ENCODE measurements at regions not wholly inside any gene's neighbourhood (a gene's known extent, or its start where the extent isn't known, plus 50 kb on each side); places are given as distances from the start of the nearest gene placed in this dataset.
"Not testable (repeated sequence)": the region's sequence is repeated elsewhere in the genome, so short reads cannot be mapped to it uniquely, and the experiment has no call there.

- H3K4me3 Mint-ChIP-seq, H3K36me3 Mint-ChIP-seq, H3K9me3 Mint-ChIP-seq, H3K4me1 Mint-ChIP-seq, POLR2A ChIA-PET, ATAC-seq, H3K27ac Mint-ChIP-seq: not testable (repeated sequence)
- H3K27me3 Mint-ChIP-seq: peaks cover 5 to 41% (median 24%) of the 10 kb centered on the region in 5 donors
- DNase-seq: peak in 1 of 10 donors; percentile 3
These were observed 117.3 kb upstream of the ZNF469 start for GRCh38 chr16:88265286-88265938.

GRCh38 chr16:88266036-88266435 is 116.7 kb upstream of the ZNF469 start:
- POLR2A ChIA-PET, H3K9me3 Mint-ChIP-seq, H3K36me3 Mint-ChIP-seq, H3K4me1 Mint-ChIP-seq, H3K27ac Mint-ChIP-seq, ATAC-seq, DNase-seq: not testable (repeated sequence)
- H3K27me3 Mint-ChIP-seq: peaks cover 2 to 38% (median 22%) of the 10 kb centered on the region in 5 donors
- peak overlapping the region in 1 of 10 donors; percentile 12 for H3K4me3 Mint-ChIP-seq

- not testable (repeated sequence) for ATAC-seq, DNase-seq
- POLR2A ChIA-PET: interaction anchor here (0.6 kb wide), 1 partner anchor 16 kb away, joined by 3 read pairs; no protein-coding TSS in a partner anchor
These were observed 115.7 kb upstream of the ZNF469 start for GRCh38 chr16:88266935-88267551.

GRCh38 chr16:88268186-88268970 is 114.4 kb upstream of the ZNF469 start:
- H3K9me3 Mint-ChIP-seq, H3K4me1 Mint-ChIP-seq, H3K36me3 Mint-ChIP-seq, POLR2A ChIA-PET, H3K27ac Mint-ChIP-seq, ATAC-seq, H3K4me3 Mint-ChIP-seq, DNase-seq: not testable (repeated sequence)
- peaks cover 2 to 51% (median 27%) of the 10 kb centered on the region in 5 donors for H3K27me3 Mint-ChIP-seq

More at GRCh38 chr16:88266935-88267551, 115.7 kb upstream of the ZNF469 start:
- H3K4me3 Mint-ChIP-seq, H3K9me3 Mint-ChIP-seq, H3K4me1 Mint-ChIP-seq, H3K27ac Mint-ChIP-seq, H3K36me3 Mint-ChIP-seq: not testable (repeated sequence)
- peaks cover 2 to 45% (median 26%) of the 10 kb centered on the region in 5 donors for H3K27me3 Mint-ChIP-seq

DNA sequence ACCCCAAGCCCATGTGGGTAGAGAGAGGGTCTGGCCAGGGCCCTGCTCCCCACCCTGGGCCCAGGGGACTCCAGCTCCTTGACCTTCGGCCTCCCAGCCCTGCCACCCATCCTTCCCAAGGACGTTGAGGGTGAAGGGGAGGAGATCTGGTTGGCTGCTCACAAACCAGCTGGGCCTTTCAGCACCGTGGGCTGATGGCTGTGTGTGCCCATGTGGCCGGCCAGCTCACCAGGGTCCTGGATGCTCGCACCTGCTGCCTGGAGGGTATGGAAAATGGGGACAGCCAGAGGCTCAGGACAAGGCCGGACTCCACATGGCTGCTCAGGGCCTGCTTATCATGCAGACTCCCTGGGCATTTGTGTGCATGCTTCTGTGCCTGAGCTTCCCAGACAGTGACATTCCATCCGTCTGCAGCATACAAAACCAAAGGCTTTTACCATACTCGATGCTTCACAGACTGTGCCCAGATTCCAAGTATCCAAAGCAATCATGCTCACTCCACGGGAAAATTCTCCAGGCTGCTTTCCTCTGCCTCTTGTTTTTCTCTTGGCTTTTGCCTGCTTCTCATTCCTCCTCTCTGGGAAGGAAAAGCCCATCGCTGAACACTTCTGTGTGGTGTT is 112.5 kb upstream of the ZNF469 start:
- H3K36me3 Mint-ChIP-seq, H3K4me3 Mint-ChIP-seq, H3K9me3 Mint-ChIP-seq, ATAC-seq, H3K4me1 Mint-ChIP-seq, DNase-seq, POLR2A ChIA-PET, H3K27ac Mint-ChIP-seq: not testable (repeated sequence)
- H3K27me3 Mint-ChIP-seq: peaks cover 2 to 38% (median 21%) of the 10 kb centered on the region in 5 donors

GRCh38 chr16:88271296-88271695 is 111.5 kb upstream of the ZNF469 start:
- H3K4me3 Mint-ChIP-seq, H3K9me3 Mint-ChIP-seq, POLR2A ChIA-PET, H3K27ac Mint-ChIP-seq, ATAC-seq, H3K4me1 Mint-ChIP-seq, DNase-seq, H3K36me3 Mint-ChIP-seq: not testable (repeated sequence)
- peaks cover 2 to 32% (median 17%) of the 10 kb centered on the region in 5 donors for H3K27me3 Mint-ChIP-seq

- not testable (repeated sequence) for ATAC-seq, H3K4me3 Mint-ChIP-seq
These were observed 111.0 kb upstream of the ZNF469 start for GRCh38 chr16:88271776-88272175.

DNA sequence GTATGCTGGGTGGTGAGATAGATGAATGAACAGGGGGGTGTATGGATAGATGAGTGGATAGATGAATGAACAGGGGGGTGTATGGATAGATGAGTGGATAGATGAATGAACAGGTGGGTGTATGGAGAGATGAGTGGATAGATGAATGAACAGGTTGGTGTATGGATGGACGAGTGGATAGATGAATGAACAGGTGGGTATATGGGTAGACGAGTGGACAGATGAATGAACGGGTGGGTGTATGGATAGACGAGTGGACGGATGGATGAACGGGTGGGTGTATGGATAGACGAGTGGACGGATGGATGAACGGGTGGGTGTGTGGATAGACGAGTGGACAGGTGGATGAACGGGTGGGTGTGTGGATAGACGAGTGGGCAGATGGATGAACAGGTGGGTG is 110.3 kb upstream of the ZNF469 start:
- H3K27ac Mint-ChIP-seq, H3K4me3 Mint-ChIP-seq, H3K9me3 Mint-ChIP-seq, DNase-seq, ATAC-seq, POLR2A ChIA-PET, H3K36me3 Mint-ChIP-seq, H3K4me1 Mint-ChIP-seq: not testable (repeated sequence)
- peaks cover 2 to 32% (median 16%) of the 10 kb centered on the region in 5 donors for H3K27me3 Mint-ChIP-seq

More at GRCh38 chr16:88271776-88272175, 111.0 kb upstream of the ZNF469 start:
- peaks cover 2 to 32% (median 16%) of the 10 kb centered on the region in 5 donors for H3K27me3 Mint-ChIP-seq
- DNase-seq, H3K9me3 Mint-ChIP-seq, POLR2A ChIA-PET, H3K4me1 Mint-ChIP-seq, H3K27ac Mint-ChIP-seq, H3K36me3 Mint-ChIP-seq: not testable (repeated sequence)

DNA sequence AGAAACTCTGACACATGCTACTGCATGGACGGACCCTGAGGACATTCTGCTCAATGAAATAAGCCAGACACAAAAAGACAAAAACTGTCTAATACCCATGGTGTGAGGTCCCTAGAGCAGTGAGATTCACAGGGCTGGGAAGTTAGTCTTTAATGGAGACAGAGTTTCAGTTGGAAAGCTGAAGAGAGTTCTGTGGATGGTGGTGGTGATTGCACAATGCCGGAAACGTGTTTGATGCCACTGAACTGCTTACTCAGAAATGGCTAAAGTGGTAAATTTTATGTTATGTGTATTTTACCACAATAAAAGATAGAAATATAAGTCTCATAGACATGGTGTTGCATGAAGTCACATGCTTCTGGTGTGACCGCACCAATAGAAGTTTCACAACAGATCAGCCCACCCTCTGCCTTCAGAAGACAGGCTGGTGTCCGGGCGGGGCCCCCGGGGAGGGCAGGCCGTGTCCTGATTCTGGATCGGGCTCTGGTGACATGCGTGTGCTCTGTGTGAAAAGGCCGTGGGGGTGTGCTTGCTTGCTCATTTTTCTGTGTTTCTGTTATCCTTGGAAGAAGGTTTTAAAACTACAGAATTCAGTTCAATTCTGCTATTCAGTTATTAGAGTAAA is 108.5 kb upstream of the ZNF469 start:
- not testable (repeated sequence) for H3K9me3 Mint-ChIP-seq, H3K4me3 Mint-ChIP-seq

GRCh38 chr16:88274847-88275246 is 107.9 kb upstream of the ZNF469 start:
- H3K4me3 Mint-ChIP-seq: no peak overlapping the region
- H3K27ac Mint-ChIP-seq: peak overlapping the region in 1 of 10 donors; percentile 29
- no peaks in the 10 kb centered on the region for H3K9me3 Mint-ChIP-seq
- POLR2A ChIA-PET: no interaction called here
- no peaks in the 10 kb centered on the region for H3K36me3 Mint-ChIP-seq
- ATAC-seq (no peak), DNase-seq (no peak)
- H3K4me1 Mint-ChIP-seq: peaks cover 0 to 4% (median 0%) of the 10 kb centered on the region in 4 donors
- peaks cover 2 to 32% (median 9%) of the 10 kb centered on the region in 5 donors for H3K27me3 Mint-ChIP-seq

More for the DNA sequence above, 108.5 kb upstream of the ZNF469 start:
- peaks cover 2 to 32% (median 12%) of the 10 kb centered on the region in 5 donors for H3K27me3 Mint-ChIP-seq
- POLR2A ChIA-PET, ATAC-seq, H3K4me1 Mint-ChIP-seq, H3K36me3 Mint-ChIP-seq, H3K27ac Mint-ChIP-seq, DNase-seq: not testable (repeated sequence)

DNA sequence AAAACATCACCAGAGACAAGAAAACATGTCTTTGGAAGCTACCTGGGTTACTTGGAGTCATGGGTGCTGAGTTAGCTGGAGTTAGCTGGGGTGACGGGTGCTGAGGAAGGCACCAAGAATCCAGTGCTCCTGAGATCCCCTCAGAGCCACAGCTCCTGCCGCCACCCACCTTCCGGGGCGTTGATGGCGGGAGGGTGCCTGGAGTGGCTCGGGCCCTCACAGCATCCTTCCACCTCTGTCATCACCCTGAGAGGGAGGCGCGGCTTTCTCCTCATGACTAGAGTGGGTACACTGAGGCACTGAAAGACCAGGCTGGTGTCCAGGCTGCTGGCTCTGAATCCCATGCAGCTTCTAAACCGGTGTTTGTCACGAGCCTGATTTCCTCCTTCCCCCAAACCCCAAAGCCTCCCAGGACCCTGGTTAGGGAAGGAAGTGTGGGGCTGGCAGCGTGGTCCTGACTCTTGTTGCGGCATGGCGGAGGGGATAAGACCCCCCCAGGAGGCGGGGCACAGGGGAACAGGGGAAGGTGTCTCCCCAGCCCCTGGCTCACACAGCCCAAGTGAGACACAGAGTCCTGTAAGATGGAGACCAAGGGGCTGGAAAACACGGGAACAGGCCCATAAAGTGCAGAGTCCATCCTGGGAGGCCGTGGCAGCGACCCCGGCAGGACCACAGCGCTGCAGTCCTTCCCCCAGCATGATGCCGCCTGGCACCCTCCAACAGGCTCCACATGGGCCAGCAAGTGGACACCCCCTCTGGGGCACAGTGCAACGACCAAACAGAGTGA is 107.2 kb upstream of the ZNF469 start:
- H3K4me1 Mint-ChIP-seq: not testable (repeated sequence)
- peaks cover 2 to 28% (median 5%) of the 10 kb centered on the region in 5 donors for H3K27me3 Mint-ChIP-seq

GRCh38 chr16:88276123-88276588 is 106.6 kb upstream of the ZNF469 start:
- DNase-seq, H3K4me3 Mint-ChIP-seq, ATAC-seq, H3K4me1 Mint-ChIP-seq, H3K9me3 Mint-ChIP-seq, H3K27ac Mint-ChIP-seq, H3K36me3 Mint-ChIP-seq, POLR2A ChIA-PET: not testable (repeated sequence)
- H3K27me3 Mint-ChIP-seq: peaks cover 2 to 22% (median 3%) of the 10 kb centered on the region in 5 donors

More for the DNA sequence above, 107.2 kb upstream of the ZNF469 start:
- H3K27ac Mint-ChIP-seq, H3K4me3 Mint-ChIP-seq, H3K36me3 Mint-ChIP-seq, DNase-seq, H3K9me3 Mint-ChIP-seq, ATAC-seq, POLR2A ChIA-PET: not testable (repeated sequence)

All from naive thymus-derived CD8-positive, alpha-beta T cell (primary cell).